GM06990 (cell line): ENCODE measurements at regions not wholly inside any gene's neighbourhood (a gene's known extent, or its start where the extent isn't known, plus 50 kb on each side); places are given as distances from the start of the nearest gene placed in this dataset.

Experiments used
- DNase-seq: peaks from one replicate; pipeline ENCODE4 v3.0.0-alpha.2; 2011; ENCODE audit not compliant: insufficient read length; ENCODE audit errors: extremely low read depth
- H3K27me3 ChIP-seq: replicated peaks from 2 replicates; pipeline ENCODE4 v1.6.0; 2011; ENCODE audit warnings: low read length; ENCODE audit not compliant: control insufficient read depth, insufficient read depth
- H3K36me3 ChIP-seq: 2 replicates; pipeline ENCODE4 v1.5.1; 2011; ENCODE audit warnings: low read length; ENCODE audit not compliant: control insufficient read depth, insufficient read depth
- H3K4me3 ChIP-seq: replicated peaks from 2 replicates; pipeline ENCODE4 v1.5.1; 2011; ENCODE audit warnings: low read depth, mild to moderate bottlenecking, control low read depth, low read length
- TF ChIP-seq, protein P1 (sequence below): IDR thresholded peaks from 2 replicates; pipeline ENCODE4 v1.5.1; 2011; ENCODE audit warnings: low read length, control low read depth, mild to moderate bottlenecking, inconsistent platforms; ENCODE audit not compliant: insufficient read depth, poor library complexity, severe bottlenecking

DNA sequence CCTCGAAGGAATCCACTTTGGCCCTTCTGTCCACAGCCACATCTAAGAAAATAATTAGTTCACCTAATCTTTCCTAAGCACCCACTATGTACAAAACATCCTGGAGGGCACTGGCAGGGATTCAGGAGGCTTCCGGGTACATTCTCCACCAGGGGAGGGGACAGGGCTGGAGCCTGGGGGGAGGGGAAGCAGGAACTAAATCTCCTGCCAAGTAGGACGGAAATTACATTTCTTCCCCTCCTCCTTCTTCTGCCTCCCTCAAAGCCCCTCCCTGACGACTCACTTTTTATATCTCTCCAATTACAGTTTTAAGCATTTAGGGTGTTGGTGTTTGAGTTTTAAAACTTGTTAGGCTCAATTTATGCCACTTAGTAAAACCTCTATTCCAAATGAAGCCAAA is 203.1 kb downstream of the BCOR start:
- Histone ChIP-seq H3K36me3 (no peaks in the 10 kb centered on the region), H3K4me3 (no peak overlapping the region), H3K27me3 (no peaks in the 10 kb centered on the region)
- no peak for DNase-seq
- TF ChIP-seq, protein P1, sequence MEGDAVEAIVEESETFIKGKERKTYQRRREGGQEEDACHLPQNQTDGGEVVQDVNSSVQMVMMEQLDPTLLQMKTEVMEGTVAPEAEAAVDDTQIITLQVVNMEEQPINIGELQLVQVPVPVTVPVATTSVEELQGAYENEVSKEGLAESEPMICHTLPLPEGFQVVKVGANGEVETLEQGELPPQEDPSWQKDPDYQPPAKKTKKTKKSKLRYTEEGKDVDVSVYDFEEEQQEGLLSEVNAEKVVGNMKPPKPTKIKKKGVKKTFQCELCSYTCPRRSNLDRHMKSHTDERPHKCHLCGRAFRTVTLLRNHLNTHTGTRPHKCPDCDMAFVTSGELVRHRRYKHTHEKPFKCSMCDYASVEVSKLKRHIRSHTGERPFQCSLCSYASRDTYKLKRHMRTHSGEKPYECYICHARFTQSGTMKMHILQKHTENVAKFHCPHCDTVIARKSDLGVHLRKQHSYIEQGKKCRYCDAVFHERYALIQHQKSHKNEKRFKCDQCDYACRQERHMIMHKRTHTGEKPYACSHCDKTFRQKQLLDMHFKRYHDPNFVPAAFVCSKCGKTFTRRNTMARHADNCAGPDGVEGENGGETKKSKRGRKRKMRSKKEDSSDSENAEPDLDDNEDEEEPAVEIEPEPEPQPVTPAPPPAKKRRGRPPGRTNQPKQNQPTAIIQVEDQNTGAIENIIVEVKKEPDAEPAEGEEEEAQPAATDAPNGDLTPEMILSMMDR: no peak

DNA sequence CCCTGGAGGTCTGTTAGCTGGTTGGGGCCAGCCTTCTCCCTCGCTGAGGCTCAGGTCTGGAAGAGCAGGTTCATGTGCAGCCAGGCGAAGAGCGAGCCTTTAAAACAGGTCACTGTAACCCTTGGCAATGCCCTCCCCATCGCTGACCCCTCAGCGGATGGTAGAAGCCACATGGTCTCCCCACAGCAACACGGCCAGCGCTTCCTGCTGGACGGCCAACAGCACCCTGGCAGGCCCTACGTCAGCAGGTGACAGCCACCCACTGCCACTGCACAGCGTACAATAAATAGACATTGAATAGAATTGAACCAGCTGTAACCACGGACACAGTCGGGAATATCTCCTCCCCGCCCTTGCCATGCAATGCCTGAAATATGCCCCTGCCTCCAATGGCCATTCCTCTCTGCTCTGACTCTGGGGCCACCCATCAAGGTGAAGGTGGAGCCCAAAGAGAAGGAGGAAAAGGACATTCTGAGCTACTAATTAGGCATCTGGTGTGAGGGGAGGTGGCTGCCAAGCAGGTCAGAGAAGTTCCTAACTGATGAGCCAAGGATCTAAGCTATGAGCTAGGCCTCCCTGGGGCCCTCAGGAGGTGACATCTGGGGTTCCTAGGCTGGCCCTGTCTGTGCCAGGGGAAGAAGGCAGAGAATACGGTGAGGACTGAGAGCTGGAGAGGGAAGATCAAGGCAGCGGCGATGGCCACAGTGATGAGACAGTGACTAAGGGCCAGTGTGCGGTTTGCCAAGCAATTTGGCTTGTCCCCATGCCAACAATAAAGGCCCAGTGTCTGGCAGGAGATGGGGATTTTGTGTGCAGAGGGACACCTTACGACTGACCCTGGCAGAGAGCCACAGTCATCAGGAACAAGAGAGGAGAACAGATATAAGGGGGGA is 202.3 kb downstream of the BCOR start:
- no peak overlapping the region for H3K4me3 ChIP-seq
- H3K27me3 ChIP-seq: no peaks in the 10 kb centered on the region
- no peak for DNase-seq
- no peaks in the 10 kb centered on the region for H3K36me3 ChIP-seq
- TF ChIP-seq, protein P1: no peak

DNA sequence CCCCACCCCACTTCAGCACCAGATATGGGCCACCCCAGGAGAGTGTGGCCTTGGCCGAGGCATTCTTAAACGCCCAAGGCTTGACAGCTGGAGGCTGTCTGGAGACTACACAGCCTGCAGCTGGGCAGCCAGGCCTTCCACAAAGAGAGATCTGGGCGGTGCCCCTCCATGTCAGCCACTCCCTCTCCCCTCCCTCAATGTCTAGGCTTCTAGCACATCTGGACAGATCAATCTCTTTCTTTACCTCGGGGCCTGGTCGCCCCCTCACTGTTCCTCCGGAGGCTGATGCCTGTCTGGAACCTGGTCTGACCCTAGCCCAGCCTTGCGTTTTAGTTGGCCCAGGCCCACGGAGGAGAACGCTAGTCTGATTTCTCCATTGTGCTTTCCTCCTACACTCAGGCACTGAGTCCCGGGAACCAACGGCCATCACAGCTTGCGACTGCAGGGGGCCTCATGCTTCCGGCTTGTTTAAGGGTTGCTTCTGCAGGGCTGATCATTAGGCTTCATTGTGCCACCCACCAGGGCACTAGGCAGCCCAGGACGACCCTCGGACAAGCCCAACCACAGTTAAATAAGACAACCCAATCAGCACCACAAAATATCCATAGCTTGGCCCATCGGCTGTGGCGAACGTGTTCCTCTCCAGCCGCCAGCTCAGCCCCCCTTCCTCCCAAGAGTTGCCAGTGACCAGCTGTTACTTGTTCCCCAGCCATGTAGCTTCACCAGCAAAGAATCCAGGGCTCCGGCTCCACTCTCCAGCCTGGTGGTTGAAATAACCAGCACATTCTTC is 200.6 kb downstream of the BCOR start:
- Histone ChIP-seq H3K4me3 (no peak overlapping the region), H3K27me3 (no peaks in the 10 kb centered on the region), H3K36me3 (no peaks in the 10 kb centered on the region)
- TF ChIP-seq, protein P1: no peak
- DNase-seq: no peak

- TF ChIP-seq, protein P1: no peak
- no peaks in the 10 kb centered on the region for H3K36me3 ChIP-seq
- no peak overlapping the region for H3K4me3 ChIP-seq
- no peak for DNase-seq
- H3K27me3 ChIP-seq: no peaks in the 10 kb centered on the region
Measured at GRCh38 chrX:39897741-39898097, 200.0 kb downstream of the BCOR start.

- TF ChIP-seq, protein P1: no peak
Measured at GRCh38 chrX:39898147-39898546, 199.6 kb downstream of the BCOR start.

More at GRCh38 chrX:39898147-39898546, 199.6 kb downstream of the BCOR start:
- no peak for DNase-seq
- Histone ChIP-seq H3K36me3 (no peaks in the 10 kb centered on the region), H3K27me3 (no peaks in the 10 kb centered on the region), H3K4me3 (no peak overlapping the region)
